ENCODE measurements at regions not wholly inside any gene's neighbourhood (a gene's known extent, or its start where the extent isn't known, plus 50 kb on each side); places are given as distances from the start of the nearest gene placed in this dataset.

DNA sequence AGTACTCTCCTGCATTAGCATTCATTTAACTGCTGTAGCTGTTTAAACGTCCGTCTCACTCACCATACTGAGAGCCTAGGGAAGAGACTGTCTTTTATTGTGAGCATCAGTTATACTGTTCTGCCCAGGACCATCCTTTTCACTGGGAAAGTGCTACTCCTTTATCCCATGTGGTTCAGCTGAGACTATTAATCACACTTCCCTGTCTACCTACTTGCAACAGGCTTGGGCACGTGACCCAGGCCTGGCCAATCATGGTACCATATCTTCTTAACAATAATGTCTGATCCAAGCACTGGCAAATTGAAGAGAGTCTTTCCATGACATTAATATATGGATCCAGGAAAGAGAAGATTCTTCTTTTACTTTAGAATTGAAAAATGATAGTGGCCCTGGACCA is 108.1 kb downstream of the TM2D1 start:
- Histone ChIP-seq H3K27me3 (ENCODE audit: control insufficient read depth, insufficient read depth, low read length, poor library complexity, severe bottlenecking) (no peaks in the 10 kb centered on the region), H3K4me1 (ENCODE audit: control insufficient read depth, insufficient read depth, low read length) (no peaks in the 10 kb centered on the region), H3K27ac (ENCODE audit: low read depth, low read length) (no peak overlapping the region), H3K36me3 (ENCODE audit: control insufficient read depth, insufficient read depth, low read length) (no peaks in the 10 kb centered on the region), H3K4me3 (ENCODE audit: low read length) (no peak overlapping the region), H3K9me3 (ENCODE audit: control insufficient read depth, low read length) (no peaks in the 10 kb centered on the region), H3K9ac (ENCODE audit: extremely low read depth, low read length, poor library complexity, severe bottlenecking) (no peak overlapping the region)
- Mint-ChIP-seq H3K4me1 (peaks cover 3% of the 10 kb centered on the region), H3K36me3 (ENCODE audit: low read depth) (no peaks in the 10 kb centered on the region), H3K4me3 (no peak overlapping the region), H3K9me3 (no peaks in the 10 kb centered on the region), H3K27ac (no peak overlapping the region), H3K27me3 (ENCODE audit: insufficient read depth) (peaks cover under 1% of the 10 kb centered on the region)
- WGBS, 2 experiments (ENCODE audit: insufficient coverage in 1 of 2, insufficient read length in 1 of 2): 70 to 94% methylated on average over 2 to 3 of the region's 3 CpGs
- DNase-seq: no peak
- TF ChIP-seq, protein P1, sequence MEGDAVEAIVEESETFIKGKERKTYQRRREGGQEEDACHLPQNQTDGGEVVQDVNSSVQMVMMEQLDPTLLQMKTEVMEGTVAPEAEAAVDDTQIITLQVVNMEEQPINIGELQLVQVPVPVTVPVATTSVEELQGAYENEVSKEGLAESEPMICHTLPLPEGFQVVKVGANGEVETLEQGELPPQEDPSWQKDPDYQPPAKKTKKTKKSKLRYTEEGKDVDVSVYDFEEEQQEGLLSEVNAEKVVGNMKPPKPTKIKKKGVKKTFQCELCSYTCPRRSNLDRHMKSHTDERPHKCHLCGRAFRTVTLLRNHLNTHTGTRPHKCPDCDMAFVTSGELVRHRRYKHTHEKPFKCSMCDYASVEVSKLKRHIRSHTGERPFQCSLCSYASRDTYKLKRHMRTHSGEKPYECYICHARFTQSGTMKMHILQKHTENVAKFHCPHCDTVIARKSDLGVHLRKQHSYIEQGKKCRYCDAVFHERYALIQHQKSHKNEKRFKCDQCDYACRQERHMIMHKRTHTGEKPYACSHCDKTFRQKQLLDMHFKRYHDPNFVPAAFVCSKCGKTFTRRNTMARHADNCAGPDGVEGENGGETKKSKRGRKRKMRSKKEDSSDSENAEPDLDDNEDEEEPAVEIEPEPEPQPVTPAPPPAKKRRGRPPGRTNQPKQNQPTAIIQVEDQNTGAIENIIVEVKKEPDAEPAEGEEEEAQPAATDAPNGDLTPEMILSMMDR (conservative IDR thresholded peaks at IDR 0.05): no peak

DNA sequence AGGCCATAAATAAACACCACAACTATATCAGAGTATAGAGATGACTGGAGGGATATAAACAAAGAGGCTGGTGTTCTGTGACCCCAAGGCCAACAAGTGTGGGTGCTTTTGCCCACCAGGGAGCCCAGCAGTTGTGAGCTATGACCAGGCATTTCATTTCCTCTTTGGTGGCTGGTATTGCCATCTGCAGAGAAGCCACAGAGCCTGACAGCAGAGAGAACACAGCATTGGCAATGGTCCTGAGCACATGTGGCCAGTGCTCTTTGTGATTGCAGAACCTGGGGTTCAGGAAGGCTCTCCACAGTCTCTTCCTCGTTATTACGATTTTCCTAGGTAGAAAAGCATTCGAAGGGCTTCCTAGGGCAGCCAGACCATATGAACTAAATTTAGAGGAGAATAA is 112.3 kb downstream of the TM2D1 start:
- H3K36me3 Mint-ChIP-seq (ENCODE audit: low read depth): no peaks in the 10 kb centered on the region
- 92 to 100% methylated on average over 2 to 3 of the region's 3 CpGs for whole genome bisulfite sequencing, 2 experiments (ENCODE audit: insufficient coverage in 1 of 2, insufficient read length in 1 of 2)
- Histone ChIP-seq H3K27ac (ENCODE audit: low read depth, low read length) (no peak overlapping the region), H3K36me3 (ENCODE audit: control insufficient read depth, insufficient read depth, low read length) (no peaks in the 10 kb centered on the region), H3K27me3 (ENCODE audit: control insufficient read depth, insufficient read depth, low read length, poor library complexity, severe bottlenecking) (no peaks in the 10 kb centered on the region), H3K4me1 (ENCODE audit: control insufficient read depth, insufficient read depth, low read length) (no peaks in the 10 kb centered on the region), H3K9ac (ENCODE audit: extremely low read depth, low read length, poor library complexity, severe bottlenecking) (no peak overlapping the region), H3K9me3 (ENCODE audit: control insufficient read depth, low read length) (no peaks in the 10 kb centered on the region), H3K4me3 (ENCODE audit: low read length) (no peak overlapping the region)
- H3K4me3 Mint-ChIP-seq: no peak overlapping the region
- TF ChIP-seq, protein P1 (conservative IDR thresholded peaks at IDR 0.05): no peak
- no peak for DNase-seq
- no peaks in the 10 kb centered on the region for H3K27me3 Mint-ChIP-seq (ENCODE audit: insufficient read depth)
- no peak overlapping the region for H3K27ac Mint-ChIP-seq
- no peaks in the 10 kb centered on the region for H3K9me3 Mint-ChIP-seq
- H3K4me1 Mint-ChIP-seq: no peaks in the 10 kb centered on the region

DNA sequence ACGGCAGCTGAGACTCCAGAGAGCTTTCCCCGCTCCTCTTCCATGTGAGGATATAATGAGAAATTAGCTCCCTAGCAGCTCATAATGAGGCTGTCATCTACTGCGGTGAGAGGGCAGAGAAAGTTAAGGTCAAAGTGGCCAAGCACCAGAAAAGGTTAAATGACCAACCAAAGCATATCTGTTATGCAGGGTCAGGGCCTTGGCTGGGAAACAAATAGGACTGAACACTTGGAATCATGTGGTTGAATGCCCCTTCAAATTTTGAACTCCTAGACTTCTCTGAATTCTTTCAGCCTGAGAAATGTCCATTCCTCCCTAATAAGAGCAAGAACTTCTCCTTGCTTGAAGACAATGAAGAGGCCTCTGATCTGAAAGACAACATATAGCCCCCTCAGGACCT is 115.9 kb downstream of the TM2D1 start:
- Histone ChIP-seq H3K9me3 (ENCODE audit: control insufficient read depth, low read length) (no peaks in the 10 kb centered on the region), H3K4me1 (ENCODE audit: control insufficient read depth, insufficient read depth, low read length) (no peaks in the 10 kb centered on the region), H3K36me3 (ENCODE audit: control insufficient read depth, insufficient read depth, low read length) (no peaks in the 10 kb centered on the region), H3K27me3 (ENCODE audit: control insufficient read depth, insufficient read depth, low read length, poor library complexity, severe bottlenecking) (no peaks in the 10 kb centered on the region), H3K4me3 (ENCODE audit: low read length) (no peak overlapping the region), H3K27ac (ENCODE audit: low read depth, low read length) (no peak overlapping the region), H3K9ac (ENCODE audit: extremely low read depth, low read length, poor library complexity, severe bottlenecking) (no peak overlapping the region)
- WGBS, 2 experiments (ENCODE audit: insufficient coverage in 1 of 2, insufficient read length in 1 of 2): 86 to 94% methylated on average over 1 to 3 of the region's 3 CpGs
- no peaks in the 10 kb centered on the region for H3K9me3 Mint-ChIP-seq
- H3K4me1 Mint-ChIP-seq: no peaks in the 10 kb centered on the region
- no peaks in the 10 kb centered on the region for H3K36me3 Mint-ChIP-seq (ENCODE audit: low read depth)
- TF ChIP-seq, protein P1 (conservative IDR thresholded peaks at IDR 0.05): no peak
- no peak overlapping the region for H3K27ac Mint-ChIP-seq
- no peak for DNase-seq
- H3K4me3 Mint-ChIP-seq: no peak overlapping the region
- no peaks in the 10 kb centered on the region for H3K27me3 Mint-ChIP-seq (ENCODE audit: insufficient read depth)

Data from endodermal cell (in vitro differentiated cells).